Dedifferentiated amniotic fluid mesenchymal stem cell (primary cell): ENCODE measurements at regions not wholly inside any gene's neighbourhood (a gene's known extent, or its start where the extent isn't known, plus 50 kb on each side); places are given as distances from the start of the nearest gene placed in this dataset.

Experiments
- DNase-seq: peaks from one replicate; pipeline ENCODE4 v3.0.0-alpha.2; 2016; ENCODE audit errors: extremely low spot score

DNA sequence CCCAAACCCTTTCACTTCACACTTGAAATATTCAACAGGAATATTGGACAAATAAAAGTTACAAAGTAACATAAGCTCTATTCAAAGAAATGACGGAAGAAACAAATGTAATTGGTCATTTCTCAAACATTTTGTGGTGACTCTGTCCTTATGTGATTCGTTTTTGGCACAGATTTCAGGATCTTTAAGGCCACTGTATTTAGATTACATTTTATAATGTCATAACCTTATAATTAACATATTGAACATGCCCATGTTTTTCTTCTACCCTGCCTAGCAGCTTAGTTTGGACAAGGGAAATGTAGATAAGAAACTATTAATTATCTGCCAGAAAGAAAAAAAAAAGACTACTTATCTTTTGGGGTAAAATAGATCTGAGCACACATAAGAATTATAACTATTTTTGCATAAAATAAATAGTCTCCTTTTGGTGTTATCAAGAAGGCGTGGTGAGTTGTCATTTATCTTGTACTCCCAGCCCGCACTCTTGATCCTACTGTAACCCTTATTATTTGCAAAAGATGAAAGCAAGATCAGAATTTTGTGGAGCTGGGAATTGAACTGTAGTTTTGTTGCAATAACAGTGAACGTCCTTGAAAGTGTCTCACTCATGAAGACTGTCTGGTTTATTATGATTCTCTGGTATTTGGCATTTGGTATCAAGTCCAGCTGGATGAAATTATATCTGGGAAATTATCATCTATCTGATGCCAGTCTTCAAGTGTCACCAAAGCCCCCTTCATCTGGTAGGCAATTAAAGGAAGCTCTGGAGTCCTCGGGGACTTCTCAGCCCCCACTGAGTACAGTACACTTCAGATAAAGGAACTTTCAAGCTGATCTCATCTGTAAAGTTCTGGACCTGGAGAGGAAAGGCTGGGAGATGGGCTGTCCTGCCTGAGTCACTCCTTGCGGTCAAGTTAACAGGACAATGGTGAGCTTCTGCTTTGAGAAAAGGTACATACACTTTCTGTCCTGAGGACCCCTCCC, 175.7 kb upstream of the INHBA start:
- DNase-seq, result no peak

DNA sequence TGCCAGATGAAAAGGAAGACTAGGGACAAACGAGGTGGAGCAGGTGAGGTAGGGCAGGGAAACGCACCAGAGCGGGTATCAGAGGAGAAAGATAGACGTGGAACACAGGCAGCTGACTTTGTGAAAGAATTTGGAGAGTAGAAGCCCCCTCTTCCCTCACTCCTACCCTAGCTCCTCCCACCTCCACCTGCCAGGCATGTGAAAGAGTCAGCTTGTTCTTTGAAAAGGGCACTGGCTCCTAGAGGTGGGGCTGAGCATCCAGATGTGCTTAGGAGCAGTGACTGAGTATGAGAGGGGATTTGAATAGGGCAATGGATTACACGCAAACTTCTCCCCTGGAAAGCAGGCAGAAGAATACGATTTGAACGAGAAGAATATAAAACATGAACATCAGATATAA, 174.2 kb upstream of the INHBA start:
- no peak for DNase-seq

- no peak for DNase-seq
Observed at GRCh38 chr7:41875513-41875912, 172.6 kb upstream of the INHBA start.

DNA sequence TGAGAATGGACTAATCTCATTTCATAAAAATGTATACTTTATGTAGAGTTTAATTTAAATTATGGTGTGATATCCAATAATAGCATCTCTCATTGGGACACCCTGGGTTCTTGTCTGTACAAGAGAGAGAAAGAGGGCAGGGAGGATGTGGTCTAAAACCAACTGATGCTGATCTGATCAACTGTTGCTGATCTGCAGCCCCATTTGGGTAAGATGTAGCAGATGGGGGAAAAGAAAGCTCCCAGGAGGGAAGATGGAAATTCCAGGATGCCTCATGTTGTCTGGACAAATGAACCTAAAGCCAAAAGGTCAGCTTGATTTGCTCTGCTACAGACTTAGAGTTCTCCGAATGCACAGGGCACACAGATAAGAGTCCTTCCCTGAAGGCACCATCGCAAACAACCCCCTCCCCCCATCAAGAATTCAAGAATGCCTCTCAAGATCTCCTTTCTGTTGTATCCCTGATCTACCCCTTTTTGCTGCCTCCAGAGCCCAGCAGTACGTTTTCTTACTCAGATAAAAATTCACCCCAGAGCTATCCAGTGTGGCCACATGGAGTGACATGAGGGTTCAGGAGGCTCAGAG, 171.4 kb upstream of the INHBA start:
- DNase-seq, result no peak

DNA sequence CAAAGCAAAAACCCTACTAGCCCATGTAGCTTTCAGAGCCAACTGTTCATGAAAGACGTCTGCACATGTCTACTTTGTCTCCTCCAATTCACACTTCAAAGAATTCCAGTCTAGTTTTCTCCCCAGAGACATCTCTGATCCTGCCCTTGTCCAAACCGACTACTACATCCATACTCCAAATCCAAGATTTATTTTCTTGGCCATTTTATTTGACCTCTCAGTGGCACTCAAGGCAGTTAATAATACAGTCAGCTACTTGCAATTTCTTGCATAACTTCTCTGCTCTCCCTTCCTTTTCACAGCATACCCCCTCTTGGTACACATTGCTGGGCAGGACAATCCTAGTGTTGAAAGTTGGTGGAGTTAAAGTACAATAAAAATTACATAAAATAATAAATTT, 170.9 kb upstream of the INHBA start:
- no peak for DNase-seq

DNA sequence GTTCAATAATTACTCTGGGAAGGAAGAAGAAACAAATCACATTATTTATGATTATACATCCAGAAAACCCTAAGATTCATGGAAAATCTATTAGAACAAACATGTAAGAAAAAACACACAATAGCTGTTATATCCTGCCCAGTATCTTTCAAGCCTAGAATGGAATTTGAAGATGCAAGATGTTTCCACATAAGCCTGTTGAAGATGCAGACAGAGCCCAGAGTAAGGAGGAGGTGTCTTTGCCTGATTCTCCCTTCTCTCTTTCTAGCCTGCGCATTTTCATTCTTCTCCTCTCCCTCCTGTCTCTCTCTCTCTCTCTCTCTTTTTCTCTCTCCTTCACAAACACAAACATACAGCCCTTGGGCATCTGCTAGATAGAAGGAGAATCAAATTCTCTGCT, 170.1 kb upstream of the INHBA start:
- no peak for DNase-seq

DNA sequence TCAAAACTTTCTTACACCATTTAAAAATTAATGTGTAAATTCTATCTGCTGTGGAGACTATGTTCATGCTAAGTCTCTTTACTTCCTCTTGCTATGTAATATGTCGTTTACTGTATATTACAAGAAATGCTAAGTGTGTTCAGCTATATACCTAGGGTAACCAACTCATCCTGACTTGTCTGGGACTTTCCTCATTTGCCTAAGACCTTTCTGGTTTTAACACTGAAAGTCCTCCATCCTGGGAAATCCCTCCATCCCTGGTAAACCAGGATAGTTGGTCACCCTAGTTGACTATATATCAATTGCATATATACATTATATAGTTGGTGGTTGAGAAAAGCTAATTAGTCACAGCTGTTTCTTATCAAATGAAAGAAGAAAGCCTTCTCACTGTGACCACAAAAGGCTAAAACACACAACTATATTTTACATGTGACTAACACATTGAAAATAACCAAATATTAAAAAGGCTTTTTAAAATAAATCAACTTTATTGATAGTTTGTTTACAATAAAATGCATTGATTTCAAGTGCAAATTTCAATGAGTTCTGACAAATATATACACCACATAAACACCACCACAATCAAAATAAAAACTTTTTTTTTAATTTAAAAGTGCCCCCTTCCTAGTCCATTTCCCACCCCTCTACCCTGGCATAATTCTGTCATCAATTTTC, 167.7 kb upstream of the INHBA start:
- no peak for DNase-seq

DNA sequence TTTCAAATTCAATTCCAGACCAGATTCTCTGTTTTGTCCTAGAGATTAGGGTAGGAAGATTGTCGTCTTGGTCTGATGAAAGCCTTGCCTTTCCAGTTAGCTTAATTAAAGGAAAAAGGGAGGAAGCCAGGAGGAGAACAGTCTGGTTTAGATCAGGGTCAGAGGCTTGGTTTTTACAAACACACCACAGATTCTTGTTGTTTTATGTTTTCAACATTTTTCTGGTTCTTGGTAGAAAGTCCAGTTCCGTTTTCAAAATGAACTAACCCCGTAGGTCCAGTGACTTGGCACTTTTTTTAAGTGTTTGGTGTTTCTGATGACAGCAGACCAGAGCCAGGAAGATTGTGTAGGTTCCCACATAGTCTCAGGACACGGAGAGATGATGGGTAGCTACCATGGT, 167.1 kb upstream of the INHBA start:
- DNase-seq, result no peak

- no peak for DNase-seq
Observed at GRCh38 chr7:41869596-41869995, 166.7 kb upstream of the INHBA start.

DNA sequence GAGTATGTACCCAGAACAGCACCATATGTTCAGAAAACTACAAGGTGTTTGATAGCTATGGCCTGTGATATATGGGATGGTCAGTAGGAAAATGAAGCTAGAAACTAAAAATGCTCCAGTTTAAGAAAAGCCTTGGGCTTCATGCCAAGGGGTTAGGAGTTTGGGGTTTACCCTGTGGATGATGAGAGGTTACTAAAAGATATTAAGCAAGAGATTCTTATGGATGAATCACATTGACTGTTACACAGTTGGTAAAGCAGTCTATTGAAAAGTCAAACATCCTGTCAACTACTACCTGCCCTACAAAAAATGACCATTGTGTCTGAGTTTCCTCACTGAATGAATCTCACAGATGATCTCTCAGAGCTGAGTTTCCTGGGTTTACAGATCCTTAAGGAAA, 166.2 kb upstream of the INHBA start:
- no peak for DNase-seq

GRCh38 chr7:41867639-41868280, 164.9 kb upstream of the INHBA start:
- no peak for DNase-seq

GRCh38 chr7:41862261-41862660, 159.4 kb upstream of the INHBA start:
- DNase-seq, result no peak

- no peak for DNase-seq
Observed at GRCh38 chr7:41861642-41862041, 158.8 kb upstream of the INHBA start.

GRCh38 chr7:41858201-41858600, 155.3 kb upstream of the INHBA start:
- DNase-seq, result no peak

GRCh38 chr7:41855798-41856197, 152.9 kb upstream of the INHBA start:
- DNase-seq, result no peak

GRCh38 chr7:41847606-41848005, 144.7 kb upstream of the INHBA start:
- no peak for DNase-seq

DNA sequence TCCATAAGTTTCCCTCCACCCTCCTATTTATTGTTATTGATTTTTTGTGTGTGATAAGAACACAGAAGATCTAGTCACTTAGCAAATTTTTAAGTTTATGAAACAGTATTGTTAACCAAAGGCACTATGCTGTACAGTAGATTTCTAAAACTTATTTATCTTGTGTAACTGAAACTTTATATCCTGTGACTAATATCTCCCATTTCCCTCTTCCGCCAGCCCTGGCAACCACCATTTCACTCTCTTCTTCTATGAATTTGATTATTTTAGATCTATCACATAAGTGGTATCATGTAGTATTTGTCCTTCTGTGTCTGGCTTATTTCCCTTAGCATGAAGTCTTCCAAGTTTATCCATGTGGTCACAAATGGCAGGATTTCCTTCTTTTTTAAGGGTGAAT, 144.3 kb upstream of the INHBA start:
- no peak for DNase-seq

DNA sequence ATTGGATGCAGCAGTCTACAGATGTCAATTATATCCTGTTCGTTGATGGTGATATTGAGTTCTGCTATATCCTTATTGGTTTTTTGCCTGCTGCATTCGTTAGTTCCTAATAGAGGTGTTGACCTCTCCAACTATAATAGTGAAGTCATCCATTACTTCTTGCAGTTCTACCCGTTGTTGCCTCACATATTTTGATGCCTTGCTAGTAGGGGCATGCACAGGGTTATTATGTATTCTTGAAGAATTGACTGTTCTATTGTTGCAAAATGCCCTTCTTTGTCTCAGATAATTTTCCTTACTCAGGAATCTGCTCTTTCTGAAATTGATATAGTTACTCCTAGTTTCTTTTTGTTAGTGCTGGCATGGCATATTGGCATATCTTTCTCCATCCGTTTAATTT, 140.1 kb upstream of the INHBA start:
- DNase-seq, result no peak

- DNase-seq, result no peak
Observed at GRCh38 chr7:41837916-41838315, 135.0 kb upstream of the INHBA start.

- no peak for DNase-seq
Observed at GRCh38 chr7:41835976-41836530, 133.2 kb upstream of the INHBA start.

DNA sequence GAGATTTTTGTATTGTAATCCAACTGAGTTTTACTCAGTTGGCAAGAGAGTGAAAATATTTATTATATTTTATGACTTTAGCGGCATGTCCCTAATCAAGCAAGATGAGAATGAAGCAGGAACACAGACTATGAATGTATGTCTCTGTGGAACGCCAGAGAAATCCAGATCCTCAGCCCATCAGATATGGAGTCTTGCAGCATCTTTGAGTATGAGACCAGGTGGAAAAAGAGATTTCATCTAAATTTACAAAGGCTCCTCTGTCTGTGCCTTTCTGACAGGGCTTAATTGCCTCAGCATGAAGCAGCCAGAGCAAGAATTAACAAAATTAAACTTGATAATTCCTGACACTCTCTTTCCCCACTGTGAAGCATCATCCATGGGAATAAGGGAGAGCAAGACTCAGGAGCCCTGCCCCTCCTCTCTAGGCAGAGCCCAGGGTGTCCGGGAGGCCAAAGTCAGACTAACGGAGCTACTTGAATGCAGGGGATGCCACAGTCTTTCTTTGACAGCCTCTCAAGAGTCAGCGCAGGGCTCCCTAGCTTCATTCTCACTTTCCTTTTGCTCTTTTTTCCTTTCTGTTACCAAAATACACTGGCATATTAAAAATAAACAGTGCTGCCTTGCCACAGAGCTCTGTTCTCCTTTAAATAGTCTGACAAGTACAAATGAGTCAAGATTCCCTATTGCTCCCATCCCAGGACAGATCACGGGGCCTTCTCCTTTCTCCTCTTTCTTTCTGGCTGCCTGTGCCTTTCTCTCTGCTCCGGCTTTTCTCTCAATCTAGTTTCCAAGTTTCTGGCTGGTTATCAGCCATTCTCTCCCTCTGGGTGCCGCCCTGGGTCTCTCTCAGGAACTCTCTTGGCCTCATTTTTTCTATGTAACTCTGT, 132.2 kb upstream of the INHBA start:
- no peak for DNase-seq
